Spleen (tissue), 7 donors: ENCODE measurements at regions not wholly inside any gene's neighbourhood (a gene's known extent, or its start where the extent isn't known, plus 50 kb on each side); places are given as distances from the start of the nearest gene placed in this dataset.

Experiments used
- CTCF ChIP-seq, 11 experiments: fragments of 200-600 bp in 7 of 11; fragments of 450-650 bp in 4 of 11; sonication (generic) in 4 of 11; IDR thresholded peaks in 8 of 11; conservative IDR thresholded peaks in 3 of 11; 1 replicate in 7 of 11; 2 replicates in 4 of 11; pipeline versions ENCODE4 v1.4.0 to v1.8.0; 2016 to 2021; ENCODE audit warnings: antibody characterized with exemption in 11 of 11, inconsistent platforms in 4 of 11, mild to moderate bottlenecking in 1 of 11
- POLR2A ChIP-seq, 3 donors: fragments of 450-650 bp; IDR thresholded peaks; one replicate each; pipeline ENCODE4 v1.5.1; 2017; ENCODE audit warnings: antibody characterized with exemption in 3 of 3, mild to moderate bottlenecking in 1 of 3
- donor health status: DM: no; HTN: no; CAD: no; lungs with moderate emphysema.
- donor health status: DM: no; HTN: no; CAD: no.
- donor health status: DM: no; HTN: no; CAD: no.

DNA sequence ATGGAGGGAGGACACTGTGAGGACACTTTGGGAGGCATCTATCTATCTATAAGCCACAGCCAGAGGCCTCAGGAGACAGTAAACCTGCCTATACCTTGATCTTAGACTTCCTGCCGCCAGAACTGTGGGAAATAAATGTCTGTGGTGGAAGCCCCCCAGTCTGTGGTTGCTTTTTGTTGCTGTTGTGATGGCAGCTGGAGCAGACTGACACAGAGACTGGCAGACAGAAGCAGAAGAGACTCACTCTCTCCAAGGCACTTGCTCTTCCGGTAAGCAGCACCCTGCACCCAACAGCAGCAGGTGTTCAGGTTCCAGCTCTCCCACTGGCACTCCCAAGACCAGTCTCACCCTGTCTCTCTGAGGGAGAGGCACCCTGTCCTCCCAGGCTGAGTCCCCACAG, 297.6 kb downstream of the TTLL7 start:
- TF ChIP-seq CTCF (IDR thresholded peaks at IDR 0.05 in 8 of 11, conservative IDR thresholded peaks at IDR 0.05 in 3 of 11) (no peak), POLR2A (IDR thresholded peaks at IDR 0.05) (no peak)
